ENCODE measurements at regions not wholly inside any gene's neighbourhood (a gene's known extent, or its start where the extent isn't known, plus 50 kb on each side); places are given as distances from the start of the nearest gene placed in this dataset.
A peak's percentile ranks its signal among the peaks of the same experiment; 100 is the strongest.

DNA sequence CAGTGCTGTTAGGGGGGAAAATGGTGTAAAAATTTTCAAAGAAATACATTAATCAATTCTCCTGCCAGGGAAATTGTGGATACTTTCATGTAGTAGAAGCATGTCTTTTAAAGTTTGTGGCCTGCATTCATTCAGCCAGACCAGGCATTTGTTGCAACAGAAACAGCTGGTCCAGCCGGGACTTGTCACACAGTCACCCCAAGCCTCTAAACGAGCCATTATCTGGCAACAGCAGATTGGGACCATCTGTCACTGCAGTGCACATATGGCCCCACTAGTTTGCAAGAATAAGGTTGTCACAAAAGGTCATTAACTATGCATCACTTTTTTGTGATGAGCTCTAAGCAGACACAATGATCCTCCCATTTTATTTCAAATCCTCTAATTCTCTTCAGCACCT, 193.9 kb downstream of the PHLDA1 start:
- DNase-seq (ENCODE audit: low read depth, low spot score) = no peak

DNA sequence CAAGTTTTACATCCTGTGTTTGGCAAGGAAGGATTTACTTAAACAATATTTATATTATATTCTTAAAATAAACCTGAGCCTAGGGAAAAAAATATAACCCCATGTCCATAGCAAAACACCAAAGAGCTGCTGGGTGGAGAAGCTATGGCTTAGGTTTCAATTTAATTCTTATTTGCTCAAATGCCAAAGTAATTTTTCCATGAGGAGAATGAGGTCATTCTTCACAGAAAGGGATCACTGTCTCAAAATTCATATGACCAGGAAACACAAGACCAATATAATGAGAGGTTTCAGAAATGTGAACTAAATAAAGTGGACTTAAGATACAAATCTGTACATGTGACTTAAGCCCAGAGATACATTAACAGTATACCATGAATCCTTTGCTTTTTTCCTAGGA, 195.0 kb downstream of the PHLDA1 start:
- no peak for DNase-seq (ENCODE audit: low read depth, low spot score)

DNA sequence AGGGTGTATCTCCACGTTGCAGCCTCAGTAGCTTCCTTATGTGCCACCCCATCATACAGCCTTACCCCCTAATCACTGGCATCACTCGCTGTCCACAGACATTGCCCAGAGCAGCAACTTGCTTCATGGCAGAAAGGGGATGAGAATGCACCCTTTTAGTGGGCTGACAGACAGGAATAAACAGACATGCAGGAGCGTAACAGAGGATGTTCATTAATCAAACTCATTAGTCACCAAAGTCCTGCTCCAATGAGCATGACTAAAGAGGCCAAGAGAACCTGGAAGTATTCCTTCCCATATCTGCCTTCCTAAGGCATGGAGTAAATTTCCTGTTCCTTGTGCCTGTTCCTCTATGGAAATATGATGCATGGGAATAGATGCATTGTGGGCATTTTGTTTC, 197.0 kb downstream of the PHLDA1 start:
- no peak for DNase-seq (ENCODE audit: low read depth, low spot score)

DNA sequence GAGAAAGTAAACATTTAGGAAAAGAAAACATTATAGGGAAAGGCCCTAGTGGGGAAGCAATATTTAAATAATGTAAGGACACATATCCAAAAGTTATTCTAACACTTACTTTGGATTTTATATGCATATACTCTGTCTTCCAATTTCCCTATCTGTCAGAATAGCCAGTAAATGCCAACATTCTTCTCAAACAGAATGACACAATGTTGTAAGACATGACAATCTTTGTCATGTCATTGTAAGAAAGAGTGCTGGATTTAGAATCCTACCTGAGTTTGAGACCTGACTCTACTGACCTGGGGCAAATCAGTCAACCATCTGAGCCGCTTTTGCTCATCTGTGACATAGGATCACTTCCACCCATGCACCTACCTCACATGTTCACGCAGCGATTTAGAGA, 198.3 kb downstream of the PHLDA1 start:
- DNase-seq (ENCODE audit: low read depth, low spot score) = no peak

DNA sequence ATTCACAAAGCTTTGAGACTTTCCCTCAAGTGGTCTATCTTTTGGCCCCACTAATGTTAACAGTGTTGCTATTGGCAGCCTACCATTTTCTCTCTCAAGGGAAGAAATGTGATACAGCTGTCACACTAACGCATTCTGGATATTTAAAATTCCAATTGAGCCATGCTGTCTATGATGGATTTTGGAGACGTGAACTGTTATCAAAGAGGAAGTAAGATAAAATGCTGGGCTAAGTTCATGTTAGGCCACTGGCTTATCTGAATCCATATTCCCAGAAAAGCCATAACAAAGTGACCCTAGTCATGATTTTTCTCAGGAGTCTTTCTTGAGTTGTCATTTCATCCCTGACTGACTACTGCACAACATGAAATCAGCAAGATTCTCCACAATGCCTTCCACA, 200.2 kb downstream of the PHLDA1 start:
- no peak for DNase-seq (ENCODE audit: low read depth, low spot score)

DNA sequence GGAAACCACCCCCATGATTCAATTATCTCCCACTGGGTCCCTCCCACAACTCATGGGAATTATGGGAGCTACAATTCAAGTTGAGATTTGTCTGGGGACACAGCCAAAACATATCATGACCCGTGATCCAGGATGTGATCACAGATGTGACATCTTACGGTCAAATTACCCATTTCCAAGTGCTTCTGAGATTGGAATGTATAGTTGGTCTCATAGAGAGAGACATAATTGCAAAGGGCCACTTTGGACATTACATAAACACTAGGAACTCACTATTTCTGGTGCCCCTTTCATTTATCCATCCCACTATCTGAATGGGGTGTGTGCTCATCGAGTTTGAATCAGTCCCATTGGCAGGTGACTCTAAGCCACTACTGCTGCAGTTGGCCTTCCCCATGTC, 204.5 kb downstream of the PHLDA1 start:
- DNase-seq (ENCODE audit: low read depth, low spot score) = no peak

DNA sequence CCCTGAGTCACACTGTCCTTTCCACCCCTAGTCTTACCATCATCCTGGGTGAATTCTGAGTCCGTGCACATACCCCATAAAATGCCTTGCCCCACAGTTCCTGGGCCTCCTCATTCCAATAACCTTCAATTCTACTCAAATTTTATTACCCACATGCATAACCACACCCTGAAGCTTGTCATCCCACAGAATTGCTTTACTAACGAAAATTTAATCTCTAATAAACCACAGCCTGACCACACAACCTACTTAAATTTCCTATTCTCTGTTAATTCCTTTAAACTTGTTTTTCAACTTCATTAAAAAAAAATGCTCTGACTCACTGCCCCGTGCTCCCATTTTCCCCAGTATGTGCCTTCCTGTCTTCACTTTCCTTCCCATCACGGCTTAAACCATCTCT, 205.9 kb downstream of the PHLDA1 start:
- DNase-seq (ENCODE audit: low read depth, low spot score) = no peak

DNA sequence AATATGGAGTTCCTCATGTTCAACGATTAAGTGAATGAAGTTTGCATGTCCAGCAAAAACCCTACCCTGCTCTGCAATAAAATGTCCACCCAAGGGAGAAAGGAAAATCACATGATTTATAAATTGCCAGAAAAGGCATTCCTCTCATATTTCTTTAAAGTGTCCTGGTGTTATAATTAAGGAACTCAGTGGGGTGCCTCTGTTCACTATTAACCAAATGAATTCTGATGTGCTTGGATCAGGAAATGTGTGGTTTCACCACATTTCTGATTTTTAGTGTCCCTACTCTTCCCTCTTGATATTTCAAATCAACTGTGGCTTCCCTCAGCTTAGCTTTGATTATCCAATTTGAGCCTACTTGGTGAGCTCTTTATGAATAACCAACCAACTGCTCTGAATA, 208.1 kb downstream of the PHLDA1 start:
- no peak for DNase-seq (ENCODE audit: low read depth, low spot score)

DNA sequence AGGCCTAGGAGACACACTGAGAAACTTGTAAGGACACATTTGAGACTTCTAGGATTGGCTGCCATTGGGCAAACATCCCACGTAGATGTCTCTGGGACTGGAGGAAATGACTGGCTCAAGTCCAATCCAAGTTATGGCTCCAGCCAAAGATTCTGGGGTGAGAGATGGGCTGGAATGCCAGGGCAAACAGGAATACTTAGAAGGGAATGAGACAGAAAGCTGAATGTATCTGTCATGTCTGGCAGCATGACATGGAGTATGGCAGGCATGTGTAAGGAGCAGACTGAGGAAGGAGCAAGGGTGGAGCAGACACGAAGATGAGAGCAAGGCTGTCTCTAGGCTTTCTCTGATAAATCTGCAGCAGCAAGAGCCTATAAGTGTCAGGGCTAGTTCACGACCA, 209.2 kb downstream of the PHLDA1 start:
- no peak for DNase-seq (ENCODE audit: low read depth, low spot score)

DNA sequence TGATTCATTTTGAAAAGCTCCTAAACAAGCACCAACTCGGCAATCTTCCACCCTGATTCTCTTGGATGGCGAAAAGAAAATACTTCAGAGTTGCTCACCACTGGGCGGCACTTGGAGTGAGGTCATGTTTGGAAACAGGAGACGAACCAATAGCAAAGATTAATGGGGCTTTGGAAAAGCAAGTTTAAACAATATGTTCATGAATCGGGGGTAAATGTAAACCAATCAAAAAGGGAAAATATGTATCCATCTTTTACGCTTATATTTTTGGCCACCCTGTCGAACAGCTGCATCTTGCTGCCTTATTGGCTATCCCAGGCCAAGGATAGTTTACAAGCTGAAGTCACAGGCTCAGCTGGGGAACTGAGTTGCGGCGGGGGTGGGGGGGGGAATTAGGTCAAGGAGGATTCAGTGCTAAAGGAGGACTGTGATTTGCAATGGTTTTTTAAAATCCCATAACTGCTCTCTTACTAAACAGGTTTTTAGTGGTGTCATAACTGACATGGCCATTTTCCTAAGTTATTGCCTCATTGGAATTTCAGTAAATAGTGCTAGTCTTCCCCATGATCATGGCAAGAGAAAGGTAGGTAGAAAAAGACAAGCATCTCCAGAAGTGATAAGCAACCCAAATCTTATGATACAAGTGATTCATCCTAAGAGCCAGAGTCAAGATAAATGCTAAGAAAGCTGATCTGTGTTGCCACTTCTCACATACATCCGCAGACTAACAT, 210.6 kb downstream of the PHLDA1 start:
- no peak for DNase-seq (ENCODE audit: low read depth, low spot score)

DNA sequence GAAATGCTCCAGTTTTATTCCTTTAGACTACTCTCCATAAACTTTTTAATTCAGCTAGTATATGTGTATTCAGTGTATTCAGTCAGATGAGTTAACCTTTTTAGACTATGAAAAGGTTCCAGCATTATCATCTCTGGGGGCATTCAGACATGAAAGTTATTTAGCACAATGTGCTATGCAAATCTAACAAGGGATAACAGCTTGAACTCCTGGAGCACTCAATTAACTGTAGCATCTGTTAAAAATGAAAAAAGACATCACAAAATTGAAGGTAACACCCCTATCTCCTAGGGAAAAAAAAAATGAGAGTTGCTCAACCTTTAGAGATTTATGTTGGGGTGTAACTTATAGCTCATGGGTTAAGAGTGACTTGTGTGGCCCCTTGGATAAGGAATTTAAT, 211.5 kb downstream of the PHLDA1 start:
- no peak for DNase-seq (ENCODE audit: low read depth, low spot score)

DNA sequence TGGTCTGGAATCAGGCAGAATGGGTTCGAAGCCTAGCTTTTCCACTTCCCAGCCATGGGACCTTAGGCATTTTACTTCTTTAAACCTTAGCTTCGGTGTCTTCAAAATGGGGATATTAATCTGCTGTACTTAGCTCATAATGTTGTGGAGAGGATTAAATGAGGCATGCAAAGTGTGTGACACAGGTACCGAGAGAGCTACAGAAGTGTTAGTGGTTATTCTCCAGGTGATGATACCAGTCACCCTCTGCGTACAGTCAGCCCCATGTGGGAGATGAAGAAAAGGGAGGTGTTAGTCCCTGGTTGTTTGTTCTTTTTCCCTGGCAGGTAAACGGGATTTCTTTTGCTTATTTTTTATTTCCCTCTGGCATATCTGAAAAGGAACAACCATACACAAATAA, 212.1 kb downstream of the PHLDA1 start:
- no peak for DNase-seq (ENCODE audit: low read depth, low spot score)

DNA sequence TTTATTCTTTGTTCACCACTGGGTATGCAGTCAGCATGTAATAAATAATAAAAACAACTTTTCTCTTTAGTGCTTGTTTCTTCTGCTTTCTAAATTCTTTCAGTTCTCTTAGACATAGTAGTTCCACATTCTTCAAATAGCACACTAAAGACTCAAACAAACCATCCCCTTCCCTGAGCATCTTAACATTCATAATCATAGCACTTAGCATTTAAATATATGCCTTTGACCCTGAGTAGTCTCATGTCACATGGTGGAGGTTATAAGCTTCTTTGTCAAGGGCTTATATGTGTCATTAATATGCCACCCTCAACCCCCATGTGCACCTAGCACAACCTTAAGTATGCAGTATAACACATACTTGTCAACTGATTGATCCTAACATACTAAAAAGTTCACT, 212.7 kb downstream of the PHLDA1 start:
- no peak for DNase-seq (ENCODE audit: low read depth, low spot score)

DNA sequence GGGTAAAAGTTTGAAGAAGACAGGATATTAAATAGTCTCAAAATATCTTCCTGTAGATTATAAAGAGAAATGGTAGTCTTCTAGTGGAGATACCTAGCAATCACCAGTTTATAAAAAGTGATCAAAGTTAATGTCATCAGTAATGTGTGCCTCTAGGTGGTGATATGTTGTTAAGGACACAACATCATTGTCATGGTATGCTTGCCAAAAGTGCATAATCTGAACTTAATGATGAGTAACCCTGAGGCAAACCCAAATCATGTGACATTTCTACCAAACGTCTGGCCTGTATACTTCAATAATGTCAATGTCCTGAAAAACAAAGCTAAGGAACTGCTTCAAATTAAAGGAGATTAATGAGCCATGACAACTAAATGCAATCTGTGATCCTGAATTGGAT, 214.7 kb downstream of the PHLDA1 start:
- no peak for DNase-seq (ENCODE audit: low read depth, low spot score)

DNA sequence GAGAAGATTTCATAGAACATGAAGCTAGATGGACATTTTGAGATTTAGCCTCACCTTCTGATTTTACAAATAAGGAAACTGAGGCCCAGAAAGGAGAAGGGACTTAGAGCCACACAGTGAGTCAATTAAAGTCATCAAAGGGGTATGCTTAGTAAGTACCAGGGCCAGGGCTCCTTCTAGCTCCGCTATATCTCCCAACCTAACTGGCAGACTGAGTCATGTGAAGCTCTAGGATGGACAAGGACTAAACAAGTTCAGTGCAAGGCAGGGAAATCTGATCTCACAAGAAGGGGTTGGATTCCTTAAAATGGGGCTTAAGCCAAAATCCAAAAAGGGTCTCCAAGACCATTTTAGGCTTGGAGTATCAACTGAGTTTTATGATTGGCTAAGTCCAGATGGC, 215.8 kb downstream of the PHLDA1 start:
- DNase-seq (ENCODE audit: low read depth, low spot score) = no peak

DNA sequence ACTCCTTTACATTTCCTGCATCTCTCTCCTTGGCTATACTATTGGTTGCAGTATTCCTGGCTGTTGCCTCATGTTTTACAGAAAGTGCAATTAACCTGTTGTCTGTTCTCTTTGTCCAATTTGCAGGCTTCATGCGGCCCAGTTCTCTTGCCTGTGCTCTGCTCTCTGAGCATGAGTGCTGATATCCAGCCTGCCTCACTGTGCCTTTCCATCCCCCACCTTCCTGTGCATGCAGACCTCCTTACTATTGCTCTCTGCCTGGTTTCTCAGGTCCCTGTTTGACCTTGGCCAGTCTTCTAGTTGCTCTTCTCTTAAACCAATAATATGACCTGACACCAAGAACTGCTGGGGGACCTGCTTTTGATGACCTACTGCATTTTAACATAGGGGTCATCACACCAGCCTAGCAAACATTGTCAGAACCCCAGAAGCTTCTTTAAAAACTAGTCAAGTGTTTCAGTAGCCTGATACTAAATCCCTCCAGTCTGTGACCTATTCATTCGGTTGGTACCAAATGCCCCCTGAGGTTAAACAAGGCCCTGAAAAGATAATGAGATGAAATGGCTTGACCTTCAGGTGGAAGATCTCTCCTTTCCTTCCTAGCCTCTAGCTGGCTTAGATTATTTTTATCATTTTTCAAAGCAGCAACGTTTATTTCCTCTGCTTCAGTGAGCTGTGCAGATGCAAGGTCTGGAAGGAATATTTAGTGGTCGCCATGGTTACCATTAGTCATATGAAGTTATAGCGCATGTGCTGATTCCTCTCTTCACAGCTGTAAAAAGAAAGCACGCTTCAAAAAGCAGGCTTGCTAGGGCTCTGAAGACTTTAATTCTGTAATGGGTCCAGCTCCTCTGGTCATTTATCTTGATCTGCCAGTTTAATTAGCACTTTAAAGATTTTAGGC, 216.5 kb downstream of the PHLDA1 start:
- DNase-seq (ENCODE audit: low read depth, low spot score) = peak; percentile 87

DNA sequence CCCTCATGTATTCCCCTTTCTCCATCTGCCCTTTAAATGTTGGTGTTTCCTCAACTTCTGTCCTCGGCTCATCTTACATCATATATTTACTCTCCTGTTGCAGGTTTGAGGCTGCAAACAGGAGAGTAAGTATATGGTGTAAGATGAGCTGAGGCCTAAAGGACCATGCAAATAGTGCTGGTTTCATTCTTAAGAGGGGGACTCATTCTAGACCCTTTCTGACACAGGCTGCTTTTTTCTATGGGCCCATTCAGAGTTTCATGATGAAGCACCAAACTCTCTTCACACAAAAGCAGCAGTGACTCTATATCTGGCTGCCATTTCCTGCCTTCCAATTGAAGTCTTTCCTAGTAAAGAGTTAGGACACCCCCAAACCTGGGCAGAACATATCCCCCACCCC, 218.5 kb downstream of the PHLDA1 start:
- DNase-seq (ENCODE audit: low read depth, low spot score) = no peak

DNA sequence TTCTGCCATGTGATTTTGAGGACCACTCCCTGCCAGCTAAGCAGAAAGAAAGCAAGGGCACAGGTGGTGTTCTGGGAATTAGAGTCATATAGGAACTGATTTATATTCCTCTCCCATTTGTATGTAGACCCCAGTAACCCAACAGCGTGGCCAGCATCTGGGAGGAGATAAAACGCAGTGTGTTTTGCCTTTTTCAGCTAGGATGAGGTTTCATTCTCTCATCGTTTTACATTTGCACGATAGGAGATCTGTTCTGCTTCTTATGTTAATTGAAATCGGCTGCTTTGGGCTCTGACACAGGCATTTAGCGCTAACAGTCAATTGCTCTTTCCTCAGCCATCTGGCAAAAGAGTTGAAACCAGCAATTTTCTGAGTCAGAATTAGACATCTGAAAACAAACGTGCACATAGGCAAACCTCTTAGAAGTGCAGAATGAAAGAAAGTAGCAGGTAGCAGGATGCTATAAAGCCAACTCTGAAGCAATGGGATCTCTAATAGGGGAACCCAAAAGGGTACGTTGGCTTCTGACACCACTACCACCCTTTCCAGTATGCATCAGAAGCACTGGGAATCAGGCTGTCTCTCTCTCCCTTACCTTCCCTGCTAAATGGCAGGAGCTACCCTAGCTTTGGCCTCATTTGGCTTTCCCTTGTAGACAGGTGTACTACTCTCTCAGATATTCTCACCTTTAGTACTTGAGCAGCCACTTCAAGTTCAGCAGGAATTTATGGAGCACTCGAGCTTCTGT, 219.1 kb downstream of the PHLDA1 start:
- no peak for DNase-seq (ENCODE audit: low read depth, low spot score)

DNA sequence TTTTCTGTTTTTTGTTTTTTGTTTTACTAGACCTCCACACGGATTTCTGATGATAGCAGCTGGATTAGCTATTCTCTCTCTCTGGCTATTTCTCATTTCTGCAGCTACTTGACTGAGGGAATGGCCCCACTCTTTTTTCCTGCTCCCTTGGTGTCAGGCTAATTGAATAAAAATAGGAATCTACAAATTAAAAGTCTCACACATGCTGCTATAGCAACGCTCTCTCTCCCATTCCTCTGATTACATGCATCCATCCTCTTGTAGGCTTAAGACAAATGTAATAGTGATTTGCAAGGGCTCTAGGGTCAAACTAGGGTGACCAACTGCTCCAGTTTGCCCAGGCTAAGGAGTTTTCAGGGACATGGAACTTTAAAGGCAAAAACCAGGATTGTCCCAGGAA, 221.8 kb downstream of the PHLDA1 start:
- DNase-seq (ENCODE audit: low read depth, low spot score) = no peak

DNA sequence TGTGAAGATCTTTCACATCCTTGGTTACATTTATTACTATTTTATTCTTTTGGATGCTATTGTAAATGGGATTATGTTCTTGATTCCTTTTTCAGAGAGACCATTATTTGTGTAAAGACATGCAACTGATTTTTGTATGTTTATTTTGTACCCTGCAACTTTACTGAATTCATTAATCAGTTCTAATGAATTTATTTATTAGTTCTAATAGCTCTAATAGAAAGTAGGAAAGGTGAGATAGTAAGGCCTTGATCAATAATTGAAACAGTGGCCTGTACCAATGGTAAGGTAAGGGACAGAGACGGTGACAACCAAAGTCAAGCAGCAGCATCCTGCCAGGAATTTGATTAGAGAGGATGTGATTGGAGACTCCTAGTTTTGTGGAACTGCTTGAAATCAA, 224.1 kb downstream of the PHLDA1 start:
- DNase-seq (ENCODE audit: low read depth, low spot score) = no peak

DNA sequence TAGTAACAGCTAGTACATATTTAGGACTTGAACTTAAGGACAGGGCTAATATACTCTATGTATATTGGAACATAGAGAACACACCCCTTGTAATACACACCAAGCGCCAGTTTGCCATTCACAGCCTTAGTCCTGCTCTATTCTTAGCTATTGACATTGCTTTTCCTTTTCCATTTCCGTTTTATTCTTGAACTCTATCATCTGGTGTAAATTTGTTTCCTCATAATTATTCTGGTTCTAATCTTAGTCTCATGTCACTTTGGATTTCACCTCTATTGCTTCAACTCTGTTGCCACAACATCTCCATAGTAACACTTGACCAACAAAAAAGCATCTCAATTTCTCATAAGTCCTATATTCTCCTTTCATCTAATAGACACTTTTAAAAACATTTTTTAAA, 225.7 kb downstream of the PHLDA1 start:
- no peak for DNase-seq (ENCODE audit: low read depth, low spot score)

DNA sequence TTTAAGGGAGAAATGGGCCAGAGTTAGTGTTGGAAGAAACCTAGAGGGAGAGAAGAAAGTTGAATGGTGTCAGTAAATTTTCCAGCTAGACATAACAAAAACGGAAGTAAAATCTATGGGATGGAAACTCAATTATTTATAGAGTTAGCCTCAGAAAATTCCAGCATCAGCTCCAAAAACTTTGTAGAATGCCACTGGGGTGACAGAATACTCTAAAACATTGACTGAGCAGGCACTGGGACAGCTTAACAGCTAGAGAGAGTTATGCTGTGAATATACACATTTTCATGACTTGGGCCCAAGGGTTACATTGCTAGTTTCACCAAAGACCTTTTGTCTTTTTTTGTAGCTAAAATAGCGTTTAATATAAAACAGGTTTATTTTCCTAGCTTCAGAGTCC, 226.3 kb downstream of the PHLDA1 start:
- no peak for DNase-seq (ENCODE audit: low read depth, low spot score)
